ENCODE measurements at regions not wholly inside any gene's neighbourhood (a gene's known extent, or its start where the extent isn't known, plus 50 kb on each side); places are given as distances from the start of the nearest gene placed in this dataset.

DNA sequence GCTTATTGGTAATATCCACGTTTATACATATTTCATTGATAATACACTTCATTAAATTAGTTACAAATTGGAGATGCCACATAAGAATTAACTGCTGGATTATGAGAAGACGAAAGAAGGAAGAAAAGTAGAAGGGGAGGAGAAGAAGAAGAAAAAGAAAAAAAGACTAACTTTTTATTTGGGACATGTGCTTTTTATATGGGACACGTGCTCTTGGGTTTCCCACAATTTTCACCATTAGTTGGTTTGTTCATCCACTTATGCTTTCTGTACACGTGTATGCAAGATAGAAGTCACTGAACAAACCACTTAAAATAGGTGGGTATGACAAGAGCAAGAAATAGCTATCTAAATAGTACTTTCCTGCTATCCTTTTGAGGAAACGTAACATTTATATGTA lies 98.6 kb downstream of the MRPS30 start:
- TF ChIP-seq, protein P1, sequence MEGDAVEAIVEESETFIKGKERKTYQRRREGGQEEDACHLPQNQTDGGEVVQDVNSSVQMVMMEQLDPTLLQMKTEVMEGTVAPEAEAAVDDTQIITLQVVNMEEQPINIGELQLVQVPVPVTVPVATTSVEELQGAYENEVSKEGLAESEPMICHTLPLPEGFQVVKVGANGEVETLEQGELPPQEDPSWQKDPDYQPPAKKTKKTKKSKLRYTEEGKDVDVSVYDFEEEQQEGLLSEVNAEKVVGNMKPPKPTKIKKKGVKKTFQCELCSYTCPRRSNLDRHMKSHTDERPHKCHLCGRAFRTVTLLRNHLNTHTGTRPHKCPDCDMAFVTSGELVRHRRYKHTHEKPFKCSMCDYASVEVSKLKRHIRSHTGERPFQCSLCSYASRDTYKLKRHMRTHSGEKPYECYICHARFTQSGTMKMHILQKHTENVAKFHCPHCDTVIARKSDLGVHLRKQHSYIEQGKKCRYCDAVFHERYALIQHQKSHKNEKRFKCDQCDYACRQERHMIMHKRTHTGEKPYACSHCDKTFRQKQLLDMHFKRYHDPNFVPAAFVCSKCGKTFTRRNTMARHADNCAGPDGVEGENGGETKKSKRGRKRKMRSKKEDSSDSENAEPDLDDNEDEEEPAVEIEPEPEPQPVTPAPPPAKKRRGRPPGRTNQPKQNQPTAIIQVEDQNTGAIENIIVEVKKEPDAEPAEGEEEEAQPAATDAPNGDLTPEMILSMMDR (IDR thresholded peaks at IDR 0.05) = no peak
- no peak for TF ChIP-seq EZH2 (IDR thresholded peaks at IDR 0.05; ENCODE audit: borderline replicate concordance, insufficient read depth, low read depth, low read length, poor library complexity, severe bottlenecking)
- Mint-ChIP-seq H3K27ac (no peak overlapping the region), H3K4me3 (no peak overlapping the region), H3K4me1 (no peaks in the 10 kb centered on the region), H3K27me3 (no peaks in the 10 kb centered on the region), H3K9me3 (ENCODE audit: insufficient read depth) (no peaks in the 10 kb centered on the region)
- Histone ChIP-seq H3K79me2 (ENCODE audit: control insufficient read depth, insufficient read depth, low read length) (no peaks in the 10 kb centered on the region), H3K36me3 (replicated peaks in 1 of 2; ENCODE audit: control extremely low read depth in 1 of 2, control insufficient read depth in 1 of 2, extremely low read depth in 1 of 2, insufficient read depth in 2 of 2, low read length in 1 of 2) (no peaks in the 10 kb centered on the region), H3K9ac (ENCODE audit: low read length) (no peak overlapping the region), H3K4me3 (ENCODE audit: control extremely low read depth in 1 of 5, extremely low read depth in 1 of 5, insufficient read depth in 1 of 5, low read depth in 2 of 5, low read length in 4 of 5) (no peak overlapping the region), H2AFZ (ENCODE audit: insufficient read depth, low read depth, low read length, poor library complexity, severe bottlenecking) (no peak overlapping the region), H3K27ac (ENCODE audit: low read length in 2 of 2) (no peak overlapping the region), H3K9me3 (ENCODE audit: control extremely low read depth in 1 of 3, control insufficient read depth in 2 of 3, insufficient read depth in 1 of 3, low read length in 2 of 3) (no peaks in the 10 kb centered on the region), H4K20me1 (ENCODE audit: control insufficient read depth, insufficient read depth, low read length, poor library complexity, severe bottlenecking) (no peaks in the 10 kb centered on the region), H3K27me3 (replicated peaks in 1 of 4; ENCODE audit: control extremely low read depth in 1 of 4, control insufficient read depth in 3 of 4, insufficient read depth in 4 of 4, low read length in 3 of 4) (no peaks in the 10 kb centered on the region), H3K4me2 (replicated peaks; ENCODE audit: low read depth, low read length, poor library complexity, severe bottlenecking) (no peak overlapping the region), H3K4me1 (ENCODE audit: control insufficient read depth in 2 of 2, insufficient read depth in 2 of 2, low read length in 2 of 2) (no peaks in the 10 kb centered on the region)
- POLR2A ChIA-PET = no interaction called here
- ATAC-seq (ENCODE audit: low read depth) (no peak), DNase-seq (no peak)
- intact Hi-C loops (cut with micrococcal nuclease) = no loop called here
- WGBS (ENCODE audit: insufficient coverage) = no CpG with 5 or more reads among the region's 5 CpGs
- CTCF ChIA-PET = no interaction called here

DNA sequence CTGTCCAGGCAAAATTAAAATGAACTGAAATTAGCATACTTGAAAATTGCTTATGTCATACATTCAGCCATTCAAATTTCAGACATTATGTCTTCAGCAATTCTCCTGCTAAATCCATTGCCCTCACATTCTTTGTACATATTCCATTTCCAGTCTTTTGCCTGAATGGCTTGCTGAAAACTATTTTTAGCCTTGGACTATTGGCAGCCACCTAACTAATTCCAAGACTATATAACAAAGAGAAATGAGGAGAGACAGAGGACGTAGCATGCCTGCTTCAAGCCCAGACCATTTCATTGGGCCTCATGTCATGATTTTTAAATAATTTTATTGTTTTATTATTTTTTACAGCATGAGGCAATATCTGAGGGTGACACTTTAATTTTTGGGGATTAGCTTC lies 100.3 kb downstream of the MRPS30 start:
- TF ChIP-seq EZH2 (IDR thresholded peaks at IDR 0.05; ENCODE audit: borderline replicate concordance, insufficient read depth, low read depth, low read length, poor library complexity, severe bottlenecking) = no peak
- TF ChIP-seq, protein P1 (IDR thresholded peaks at IDR 0.05) = no peak
- Histone ChIP-seq H3K9ac (ENCODE audit: low read length) (no peak overlapping the region), H3K4me2 (replicated peaks; ENCODE audit: low read depth, low read length, poor library complexity, severe bottlenecking) (no peak overlapping the region), H3K27ac (ENCODE audit: low read length in 2 of 2) (no peak overlapping the region), H2AFZ (ENCODE audit: insufficient read depth, low read depth, low read length, poor library complexity, severe bottlenecking) (no peak overlapping the region), H4K20me1 (ENCODE audit: control insufficient read depth, insufficient read depth, low read length, poor library complexity, severe bottlenecking) (no peaks in the 10 kb centered on the region), H3K4me1 (ENCODE audit: control insufficient read depth in 2 of 2, insufficient read depth in 2 of 2, low read length in 2 of 2) (no peaks in the 10 kb centered on the region), H3K27me3 (replicated peaks in 1 of 4; ENCODE audit: control extremely low read depth in 1 of 4, control insufficient read depth in 3 of 4, insufficient read depth in 4 of 4, low read length in 3 of 4) (no peaks in the 10 kb centered on the region), H3K36me3 (replicated peaks in 1 of 2; ENCODE audit: control extremely low read depth in 1 of 2, control insufficient read depth in 1 of 2, extremely low read depth in 1 of 2, insufficient read depth in 2 of 2, low read length in 1 of 2) (no peaks in the 10 kb centered on the region), H3K9me3 (ENCODE audit: control extremely low read depth in 1 of 3, control insufficient read depth in 2 of 3, insufficient read depth in 1 of 3, low read length in 2 of 3) (no peaks in the 10 kb centered on the region), H3K4me3 (ENCODE audit: control extremely low read depth in 1 of 5, extremely low read depth in 1 of 5, insufficient read depth in 1 of 5, low read depth in 2 of 5, low read length in 4 of 5) (no peak overlapping the region), H3K79me2 (ENCODE audit: control insufficient read depth, insufficient read depth, low read length) (no peaks in the 10 kb centered on the region)
- H3K4me1 Mint-ChIP-seq = no peaks in the 10 kb centered on the region
- WGBS (ENCODE audit: insufficient coverage) = no CpG with 5 or more reads among the region's 1 CpG
- no peaks in the 10 kb centered on the region for H3K9me3 Mint-ChIP-seq (ENCODE audit: insufficient read depth)
- CTCF ChIA-PET = no interaction called here
- H3K27ac Mint-ChIP-seq = no peak overlapping the region
- intact Hi-C loops (cut with micrococcal nuclease) = no loop called here
- ATAC-seq (ENCODE audit: low read depth) (no peak), DNase-seq (no peak)
- H3K4me3 Mint-ChIP-seq = no peak overlapping the region
- POLR2A ChIA-PET = no interaction called here
- no peaks in the 10 kb centered on the region for H3K27me3 Mint-ChIP-seq
